T-cell (primary cell): ENCODE measurements at regions not wholly inside any gene's neighbourhood (a gene's known extent, or its start where the extent isn't known, plus 50 kb on each side); places are given as distances from the start of the nearest gene placed in this dataset.

Experiments used
- ATAC-seq, 4 experiments: fragments of 200-7000 bp in 3 of 4; fragments of 150-1000 bp in 1 of 4; cut with Tn5 transposase; replicated peaks in 1 of 4; 1 replicate in 3 of 4; 2 replicates in 1 of 4; pipeline ENCODE4 v1.10.0; 2021; ENCODE audit warnings: moderate library complexity in 3 of 4, mild to moderate bottlenecking in 2 of 4, moderate number of reproducible peaks in 1 of 4
- CTCF ChIA-PET, 2 donors: fragments of 300-600 bp; sonication (Branson Sonifier 250); formaldehyde crosslinking; loops; one replicate each; lab custom pipeline; 2022; ENCODE audit warnings: antibody characterized with exemption in 2 of 2; lab: Charles Lee
- POLR2A ChIA-PET, 2 donors: fragments of 300-600 bp; sonication (Branson Sonifier 250); formaldehyde crosslinking; loops; one replicate each; lab custom pipeline; 2022; ENCODE audit warnings: antibody characterized with exemption in 2 of 2; lab: Charles Lee
- DNase-seq, 35 experiments: peaks; one replicate each; pipeline versions ENCODE4 v3.0.0 to v3.0.0-alpha.2; 2013 to 2023
- H3K27ac ChIP-seq: one replicate; pipeline ENCODE4 v1.5.1; 2013; ENCODE audit warnings: low read length
- H3K27me3 ChIP-seq, 2 experiments: replicated peaks in 1 of 2; 1 replicate in 1 of 2; 2 replicates in 1 of 2; pipeline versions ENCODE4 v1.6.1 to v1.7.0; 2013; ENCODE audit warnings: low read length in 1 of 2, mixed read lengths in 1 of 2; ENCODE audit not compliant: control insufficient read depth in 2 of 2, insufficient read depth in 2 of 2; ENCODE audit errors: extremely low read depth in 1 of 2
- H3K36me3 ChIP-seq, 2 donors: 1 replicate in 1 of 2; 2 replicates in 1 of 2; pipeline versions ENCODE4 v1.6.1 to v1.7.0; 2013; ENCODE audit warnings: low read length in 1 of 2; ENCODE audit not compliant: control insufficient read depth in 2 of 2, insufficient read depth in 1 of 2; ENCODE audit errors: extremely low read depth in 1 of 2
- H3K4me1 ChIP-seq, 2 experiments: 1 replicate in 1 of 2; 2 replicates in 1 of 2; pipeline versions ENCODE4 v1.6.1 to v1.7.0; 2013; ENCODE audit warnings: low read length in 2 of 2, mixed read lengths in 1 of 2; ENCODE audit not compliant: insufficient read depth in 2 of 2, control insufficient read depth in 1 of 2; ENCODE audit errors: extremely low read depth in 1 of 2
- H3K4me3 ChIP-seq, 2 donors: 1 replicate in 1 of 2; 2 replicates in 1 of 2; pipeline versions ENCODE4 v1.5.1 to v1.7.0; 2013; ENCODE audit warnings: mild to moderate bottlenecking in 2 of 2, low read length in 1 of 2, moderate library complexity in 1 of 2; ENCODE audit not compliant: control insufficient read depth in 1 of 2; ENCODE audit errors: extremely low read depth in 1 of 2
- H3K9me3 ChIP-seq: 2 replicates; pipeline ENCODE4 v1.7.0; 2013
- H3K27ac Mint-ChIP-seq, 2 donors: one replicate each; pipeline ENCODE4 v1.8.0; 2020 to 2021; ENCODE audit warnings: mild to moderate bottlenecking in 2 of 2, mixed read lengths in 2 of 2
- H3K27me3 Mint-ChIP-seq, 2 donors: one replicate each; pipeline ENCODE4 v1.8.0; 2021 to 2022; ENCODE audit warnings: mixed read lengths in 2 of 2
- H3K36me3 Mint-ChIP-seq: one replicate; pipeline ENCODE4 v1.8.0; 2021; ENCODE audit warnings: mixed read lengths
- H3K4me1 Mint-ChIP-seq, 3 donors: one replicate each; pipeline ENCODE4 v1.8.0; 2020 to 2022; ENCODE audit warnings: mixed read lengths in 3 of 3, mild to moderate bottlenecking in 1 of 3
- H3K4me3 Mint-ChIP-seq, 3 donors: one replicate each; pipeline ENCODE4 v1.8.0; 2020 to 2022; ENCODE audit warnings: mild to moderate bottlenecking in 3 of 3, mixed read lengths in 3 of 3, moderate library complexity in 3 of 3
- H3K9me3 Mint-ChIP-seq, 3 donors: one replicate each; pipeline ENCODE4 v1.8.0; 2020 to 2022; ENCODE audit warnings: mixed read lengths in 3 of 3
- WGBS: methylation state at CpG from one replicate; pipeline ENCODE4 v1.1.5; 2013; ENCODE audit warnings: missing lambda C conversion rate; ENCODE audit not compliant: insufficient coverage; 5-methylcytosine and 5-hydroxymethylcytosine counted together

- no peaks in the 10 kb centered on the region for H3K27me3 Mint-ChIP-seq
Observed at GRCh38 chr15:59834528-59834927, 145.4 kb upstream of the BNIP2 start.

GRCh38 chr15:59833366-59833765 lies 144.2 kb upstream of the BNIP2 start:
- H3K36me3 Mint-ChIP-seq, result no peaks in the 10 kb centered on the region
- no peaks in the 10 kb centered on the region for H3K27me3 Mint-ChIP-seq
- Histone ChIP-seq H3K9me3 (no peaks in the 10 kb centered on the region), H3K27ac (no peak overlapping the region), H3K4me1 (peaks cover 9 to 19% of the 10 kb centered on the region in 2 experiments), H3K36me3 (no peaks in the 10 kb centered on the region), H3K4me3 (no peak overlapping the region), H3K27me3 (no peaks in the 10 kb centered on the region)
- H3K27ac Mint-ChIP-seq, result no peak overlapping the region
- DNase-seq (no peak), ATAC-seq (no peak)
- WGBS, result 100% methylated on average over 1 of the region's 3 CpGs
- ChIA-PET POLR2A (no interaction called here), CTCF (no interaction called here)
- no peaks in the 10 kb centered on the region for H3K9me3 Mint-ChIP-seq
- H3K4me1 Mint-ChIP-seq, result peaks cover 7 to 31% (median 24%) of the 10 kb centered on the region in 3 donors
- no peak overlapping the region for H3K4me3 Mint-ChIP-seq

More at GRCh38 chr15:59834528-59834927, 145.4 kb upstream of the BNIP2 start:
- Mint-ChIP-seq H3K27ac (no peak overlapping the region), H3K9me3 (no peaks in the 10 kb centered on the region), H3K4me3 (no peak overlapping the region), H3K4me1 (peaks cover 16 to 39% (median 32%) of the 10 kb centered on the region in 3 donors), H3K36me3 (no peaks in the 10 kb centered on the region)
- WGBS, result no CpG with 5 or more reads among the region's 3 CpGs
- CTCF ChIA-PET, result no interaction called here
- no peak overlapping the region for H3K27ac ChIP-seq
- DNase-seq, result no peak
- no peak for ATAC-seq
- no peaks in the 10 kb centered on the region for H3K36me3 ChIP-seq
- H3K9me3 ChIP-seq, result no peaks in the 10 kb centered on the region
- no peaks in the 10 kb centered on the region for H3K27me3 ChIP-seq
- POLR2A ChIA-PET, result interaction anchor here in 1 of 2 donors (0.5 to 0.6 kb wide), 2 partner anchors 307 to 1498 kb away, joined by 3 to 6 read pairs; no protein-coding TSS in a partner anchor
- H3K4me1 ChIP-seq, result peaks cover 15 to 24% of the 10 kb centered on the region in 2 experiments
- no peak overlapping the region for H3K4me3 ChIP-seq

GRCh38 chr15:59830873-59831272 lies 141.8 kb upstream of the BNIP2 start:
- POLR2A ChIA-PET, result interaction anchor here (0.6 to 0.7 kb wide), 3 partner anchors 22 to 160 kb away, joined by 3 to 15 read pairs (median 3); no protein-coding TSS in a partner anchor
- 95% methylated on average over 5 of the region's 5 CpGs for WGBS
- H3K36me3 ChIP-seq, result no peaks in the 10 kb centered on the region
- Mint-ChIP-seq H3K36me3 (no peaks in the 10 kb centered on the region), H3K9me3 (no peaks in the 10 kb centered on the region), H3K27ac (no peak overlapping the region), H3K4me1 (peaks cover 0 to 13% (median 9%) of the 10 kb centered on the region in 3 donors), H3K27me3 (no peaks in the 10 kb centered on the region), H3K4me3 (no peak overlapping the region)
- H3K4me1 ChIP-seq, result peaks cover 0 to 9% of the 10 kb centered on the region in 2 experiments
- ATAC-seq (no peak), DNase-seq (no peak)
- no peak overlapping the region for H3K4me3 ChIP-seq
- no peaks in the 10 kb centered on the region for H3K9me3 ChIP-seq
- no peaks in the 10 kb centered on the region for H3K27me3 ChIP-seq
- CTCF ChIA-PET, result interaction anchor here in 1 of 2 donors (0.7 kb wide), 1 partner anchor 29 kb away, joined by 8 read pairs; no protein-coding TSS in a partner anchor
- H3K27ac ChIP-seq, result no peak overlapping the region

- H3K4me1 Mint-ChIP-seq, result peaks cover 0 to 12% (median 5%) of the 10 kb centered on the region in 3 donors
- no CpG with 5 or more reads among the region's 2 CpGs for WGBS
- peaks cover 0 to 4% of the 10 kb centered on the region in 2 experiments for H3K4me1 ChIP-seq
- no peak overlapping the region for H3K27ac ChIP-seq
- no peaks in the 10 kb centered on the region for H3K27me3 ChIP-seq
- H3K9me3 ChIP-seq, result no peaks in the 10 kb centered on the region
- no peak for DNase-seq
- no peak overlapping the region for H3K27ac Mint-ChIP-seq
- CTCF ChIA-PET, result no interaction called here
- ATAC-seq, result no peak
- H3K4me3 Mint-ChIP-seq, result no peak overlapping the region
- no peaks in the 10 kb centered on the region for H3K27me3 Mint-ChIP-seq
- no peak overlapping the region for H3K4me3 ChIP-seq
- no peaks in the 10 kb centered on the region for H3K9me3 Mint-ChIP-seq
- H3K36me3 Mint-ChIP-seq, result no peaks in the 10 kb centered on the region
- POLR2A ChIA-PET, result interaction anchor here in 1 of 2 donors (0.5 kb wide), 1 partner anchor 30 kb away, joined by 3 read pairs; no protein-coding TSS in a partner anchor
- no peaks in the 10 kb centered on the region for H3K36me3 ChIP-seq
Observed at GRCh38 chr15:59830098-59830497, 141.0 kb upstream of the BNIP2 start.

- no peaks in the 10 kb centered on the region for H3K36me3 ChIP-seq
- no peaks in the 10 kb centered on the region for H3K4me1 ChIP-seq
- Mint-ChIP-seq H3K27ac (no peak overlapping the region), H3K4me1 (peaks cover 0 to under 1% (median 0%) of the 10 kb centered on the region in 3 donors), H3K9me3 (peaks cover 0 to 2% (median 0%) of the 10 kb centered on the region in 3 donors), H3K4me3 (no peak overlapping the region), H3K27me3 (peaks cover 0 to 2% of the 10 kb centered on the region in 2 donors), H3K36me3 (no peaks in the 10 kb centered on the region)
- no peaks in the 10 kb centered on the region for H3K27me3 ChIP-seq
- POLR2A ChIA-PET, result no interaction called here
- H3K9me3 ChIP-seq, result no peaks in the 10 kb centered on the region
- WGBS, result 92% methylated on average over 11 of the region's 15 CpGs
- no peak overlapping the region for H3K4me3 ChIP-seq
- DNase-seq (no peak), ATAC-seq (no peak)
- H3K27ac ChIP-seq, result no peak overlapping the region
- CTCF ChIA-PET, result no interaction called here
Observed at GRCh38 chr15:59828861-59829260, 139.7 kb upstream of the BNIP2 start.

GRCh38 chr15:59828263-59828662 lies 139.1 kb upstream of the BNIP2 start:
- Mint-ChIP-seq H3K36me3 (no peaks in the 10 kb centered on the region), H3K4me1 (no peaks in the 10 kb centered on the region), H3K4me3 (no peak overlapping the region), H3K27ac (no peak overlapping the region), H3K27me3 (peaks cover 0 to 2% of the 10 kb centered on the region in 2 donors), H3K9me3 (peaks cover 0 to 2% (median 0%) of the 10 kb centered on the region in 3 donors)
- Histone ChIP-seq H3K27me3 (no peaks in the 10 kb centered on the region), H3K9me3 (no peaks in the 10 kb centered on the region), H3K36me3 (no peaks in the 10 kb centered on the region), H3K27ac (no peak overlapping the region), H3K4me1 (no peaks in the 10 kb centered on the region), H3K4me3 (no peak overlapping the region)
- CTCF ChIA-PET, result no interaction called here
- WGBS, result no CpG with 5 or more reads among the region's 4 CpGs
- POLR2A ChIA-PET, result no interaction called here
- DNase-seq (no peak), ATAC-seq (no peak)
